KMS-11 (cell line): ENCODE measurements at regions not wholly inside any gene's neighbourhood (a gene's known extent, or its start where the extent isn't known, plus 50 kb on each side); places are given as distances from the start of the nearest gene placed in this dataset.

Source experiments
- H2AFZ ChIP-seq: fragments of 200-600 bp; sonication (generic); 2 replicates; pipeline ENCODE4 v1.6.1; 2016; ENCODE audit warnings: antibody characterized with exemption, mixed run types, low read depth
- H3K27ac ChIP-seq: fragments of 200-600 bp; sonication (generic); 2 replicates; pipeline ENCODE4 v1.6.1; 2016; ENCODE audit warnings: mild to moderate bottlenecking, mixed run types
- H3K27me3 ChIP-seq: fragments of 200-600 bp; sonication (generic); 2 replicates; pipeline ENCODE4 v1.6.1; 2017; ENCODE audit warnings: mild to moderate bottlenecking, low read depth, mixed run types, moderate library complexity; ENCODE audit not compliant: insufficient read depth
- H3K36me3 ChIP-seq: fragments of 200-600 bp; sonication (generic); 2 replicates; pipeline ENCODE4 v1.6.1; 2017; ENCODE audit warnings: mild to moderate bottlenecking, mixed run types; ENCODE audit not compliant: insufficient read depth
- H3K4me1 ChIP-seq: fragments of 200-600 bp; sonication (generic); 2 replicates; pipeline ENCODE4 v1.6.1; 2016; ENCODE audit warnings: mild to moderate bottlenecking, low read depth, mixed run types; ENCODE audit not compliant: poor library complexity, severe bottlenecking
- H3K4me2 ChIP-seq: fragments of 200-600 bp; sonication (generic); 2 replicates; pipeline ENCODE4 v1.7.0; 2016; ENCODE audit warnings: mild to moderate bottlenecking, mixed run types
- H3K4me3 ChIP-seq: fragments of 200-600 bp; sonication (generic); IDR thresholded peaks from 2 replicates; pipeline ENCODE4 v1.6.1; 2017; ENCODE audit warnings: low read depth, low read length, mixed read lengths; ENCODE audit not compliant: insufficient read depth
- H3K79me2 ChIP-seq: fragments of 200-600 bp; sonication (generic); 2 replicates; pipeline ENCODE4 v1.6.1; 2016; ENCODE audit warnings: low read depth, mixed run types; ENCODE audit not compliant: insufficient read depth
- H3K9ac ChIP-seq: fragments of 200-600 bp; sonication (generic); 2 replicates; pipeline ENCODE4 v1.6.1; 2016; ENCODE audit warnings: mild to moderate bottlenecking, mixed run types
- H4K20me1 ChIP-seq: fragments of 200-600 bp; sonication (generic); 2 replicates; pipeline ENCODE4 v1.6.1; 2016; ENCODE audit warnings: mild to moderate bottlenecking, mixed run types; ENCODE audit not compliant: insufficient read depth
- TF ChIP-seq, protein P1 (sequence below): fragments of 200-600 bp; sonication (generic); conservative IDR thresholded peaks from 2 replicates; pipeline ENCODE4 v1.6.1; 2017; ENCODE audit warnings: low read depth, mild to moderate bottlenecking, antibody characterized with exemption, low read length, moderate library complexity, mixed read lengths

DNA sequence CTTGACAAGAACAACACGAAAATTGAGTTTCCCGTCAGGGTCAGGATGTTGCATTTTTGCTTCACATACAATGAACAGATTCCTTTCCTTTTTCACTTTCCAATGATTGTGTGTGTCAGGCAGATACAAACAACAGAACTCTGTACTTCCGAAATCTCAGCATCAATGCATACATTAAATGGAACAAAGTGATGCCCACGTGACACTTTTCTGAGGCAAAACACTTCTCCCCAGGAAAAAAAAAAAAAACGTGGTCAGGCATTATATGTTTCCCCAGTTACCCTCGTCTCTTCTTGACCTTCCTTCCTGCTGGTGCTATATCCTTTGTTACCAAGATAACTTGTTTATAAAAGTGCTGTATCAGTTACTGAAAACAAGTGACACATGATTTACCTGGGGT is 181.8 kb downstream of the ZNF281 start:
- TF ChIP-seq, protein P1, sequence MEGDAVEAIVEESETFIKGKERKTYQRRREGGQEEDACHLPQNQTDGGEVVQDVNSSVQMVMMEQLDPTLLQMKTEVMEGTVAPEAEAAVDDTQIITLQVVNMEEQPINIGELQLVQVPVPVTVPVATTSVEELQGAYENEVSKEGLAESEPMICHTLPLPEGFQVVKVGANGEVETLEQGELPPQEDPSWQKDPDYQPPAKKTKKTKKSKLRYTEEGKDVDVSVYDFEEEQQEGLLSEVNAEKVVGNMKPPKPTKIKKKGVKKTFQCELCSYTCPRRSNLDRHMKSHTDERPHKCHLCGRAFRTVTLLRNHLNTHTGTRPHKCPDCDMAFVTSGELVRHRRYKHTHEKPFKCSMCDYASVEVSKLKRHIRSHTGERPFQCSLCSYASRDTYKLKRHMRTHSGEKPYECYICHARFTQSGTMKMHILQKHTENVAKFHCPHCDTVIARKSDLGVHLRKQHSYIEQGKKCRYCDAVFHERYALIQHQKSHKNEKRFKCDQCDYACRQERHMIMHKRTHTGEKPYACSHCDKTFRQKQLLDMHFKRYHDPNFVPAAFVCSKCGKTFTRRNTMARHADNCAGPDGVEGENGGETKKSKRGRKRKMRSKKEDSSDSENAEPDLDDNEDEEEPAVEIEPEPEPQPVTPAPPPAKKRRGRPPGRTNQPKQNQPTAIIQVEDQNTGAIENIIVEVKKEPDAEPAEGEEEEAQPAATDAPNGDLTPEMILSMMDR: no peak
- Histone ChIP-seq H3K4me2 (no peak overlapping the region), H3K4me3 (no peak overlapping the region), H3K9ac (no peak overlapping the region), H3K27me3 (no peaks in the 10 kb centered on the region), H3K27ac (no peak overlapping the region), H4K20me1 (no peaks in the 10 kb centered on the region), H3K36me3 (no peaks in the 10 kb centered on the region), H3K79me2 (no peaks in the 10 kb centered on the region), H3K4me1 (peaks cover 9% of the 10 kb centered on the region), H2AFZ (no peak overlapping the region)
